ENCODE measurements at regions not wholly inside any gene's neighbourhood (a gene's known extent, or its start where the extent isn't known, plus 50 kb on each side); places are given as distances from the start of the nearest gene placed in this dataset.

- no peak for DNase-seq
Measured at GRCh38 chr1:29704430-29704829, 468.1 kb downstream of the PTPRU start.

- DNase-seq: no peak
Measured at GRCh38 chr1:29703596-29704370, 467.5 kb downstream of the PTPRU start.

- no peak for DNase-seq
Measured at GRCh38 chr1:29700491-29700890, 464.2 kb downstream of the PTPRU start.

GRCh38 chr1:29698626-29699025 is 462.3 kb downstream of the PTPRU start:
- no peak for DNase-seq

- no peak for DNase-seq
Measured at GRCh38 chr1:29698033-29698432, 461.7 kb downstream of the PTPRU start.

GRCh38 chr1:29697391-29697780 is 461.1 kb downstream of the PTPRU start:
- DNase-seq: no peak

- DNase-seq: no peak
Measured at GRCh38 chr1:29696656-29697390, 460.5 kb downstream of the PTPRU start.

GRCh38 chr1:29695803-29696202 is 459.5 kb downstream of the PTPRU start:
- no peak for DNase-seq

GRCh38 chr1:29695036-29695435 is 458.7 kb downstream of the PTPRU start:
- DNase-seq: no peak

GRCh38 chr1:29691499-29691898 is 455.2 kb downstream of the PTPRU start:
- no peak for DNase-seq

- DNase-seq: no peak
Measured at GRCh38 chr1:29690156-29690555, 453.8 kb downstream of the PTPRU start.

- DNase-seq: no peak
Measured at GRCh38 chr1:29689372-29690030, 453.2 kb downstream of the PTPRU start.

- no peak for DNase-seq
Measured at GRCh38 chr1:29688471-29689365, 452.4 kb downstream of the PTPRU start.

- no peak for DNase-seq
Measured at GRCh38 chr1:29687601-29688244, 451.4 kb downstream of the PTPRU start.

- DNase-seq: no peak
Measured at GRCh38 chr1:29687166-29687565, 450.8 kb downstream of the PTPRU start.

GRCh38 chr1:29686012-29686930 is 449.9 kb downstream of the PTPRU start:
- no peak for DNase-seq

GRCh38 chr1:29685387-29685786 is 449.1 kb downstream of the PTPRU start:
- DNase-seq: no peak

- DNase-seq: no peak
Measured at GRCh38 chr1:29684141-29684540, 447.8 kb downstream of the PTPRU start.

- no peak for DNase-seq
Measured at GRCh38 chr1:29683472-29683871, 447.1 kb downstream of the PTPRU start.

- DNase-seq: peak; percentile 57
Measured at GRCh38 chr1:29682919-29683295, 446.6 kb downstream of the PTPRU start.
